ENCODE measurements at regions not wholly inside any gene's neighbourhood (a gene's known extent, or its start where the extent isn't known, plus 50 kb on each side); places are given as distances from the start of the nearest gene placed in this dataset.

GRCh38 chr18:22273101-22274039, 104.0 kb downstream of the GATA6 start:
- TF ChIP-seq CTCF (IDR thresholded peaks at IDR 0.05; ENCODE audit: borderline replicate concordance, extremely low read depth, low read length, poor library complexity, severe bottlenecking) (no peak), EZH2 (IDR thresholded peaks at IDR 0.05; ENCODE audit: borderline replicate concordance, low read depth, low read length, severe bottlenecking) (no peak)
